Fibroblast of pulmonary artery (primary cell): ENCODE measurements at regions not wholly inside any gene's neighbourhood (a gene's known extent, or its start where the extent isn't known, plus 50 kb on each side); places are given as distances from the start of the nearest gene placed in this dataset.

Experiments used
- DNase-seq: peaks from one replicate; pipeline ENCODE4 v3.0.0-alpha.2; 2010; ENCODE audit warnings: low read depth
- H3K4me3 ChIP-seq: replicated peaks from 2 replicates; pipeline ENCODE4 v1.5.1; 2011; ENCODE audit warnings: low read depth, mild to moderate bottlenecking, control low read depth, low read length, moderate library complexity
- CTCF ChIP-seq: IDR thresholded peaks from 2 replicates; pipeline ENCODE4 v1.5.1; 2011; ENCODE audit warnings: mild to moderate bottlenecking, control low read depth, low read length, inconsistent platforms; ENCODE audit errors: missing control alignments

GRCh38 chrX:75673468-75673867 is 111.6 kb downstream of the MAGEE2 start:
- no peak for TF ChIP-seq CTCF
- DNase-seq: no peak
- no peak overlapping the region for H3K4me3 ChIP-seq

- H3K4me3 ChIP-seq: no peak overlapping the region
- no peak for TF ChIP-seq CTCF
- no peak for DNase-seq
Observed at GRCh38 chrX:75655627-75656026, 129.4 kb downstream of the MAGEE2 start.

GRCh38 chrX:75649829-75650228 is 127.0 kb upstream of the ZDHHC15 start:
- DNase-seq: no peak
- H3K4me3 ChIP-seq: no peak overlapping the region
- no peak for TF ChIP-seq CTCF

GRCh38 chrX:75648803-75649588 is 126.2 kb upstream of the ZDHHC15 start:
- no peak for DNase-seq
- no peak for TF ChIP-seq CTCF
- no peak overlapping the region for H3K4me3 ChIP-seq

GRCh38 chrX:75642811-75643361 is 120.0 kb upstream of the ZDHHC15 start:
- no peak overlapping the region for H3K4me3 ChIP-seq
- no peak for DNase-seq
- no peak for TF ChIP-seq CTCF

GRCh38 chrX:75638332-75638731 is 115.5 kb upstream of the ZDHHC15 start:
- H3K4me3 ChIP-seq: no peak overlapping the region
- TF ChIP-seq CTCF: no peak
- no peak for DNase-seq

- no peak for TF ChIP-seq CTCF
- no peak for DNase-seq
- no peak overlapping the region for H3K4me3 ChIP-seq
Observed at GRCh38 chrX:75625232-75625631, 102.4 kb upstream of the ZDHHC15 start.
